ENCODE measurements at regions not wholly inside any gene's neighbourhood (a gene's known extent, or its start where the extent isn't known, plus 50 kb on each side); places are given as distances from the start of the nearest gene placed in this dataset.

GRCh38 chr4:75154994-75155393 is 222.1 kb downstream of the PARM1 start:
- Histone ChIP-seq H2BK120ac (ENCODE audit: insufficient read depth, low read length, poor library complexity) (no peak overlapping the region), H3K79me2 (ENCODE audit: control insufficient read depth, insufficient read depth, low read length, poor library complexity) (no peaks in the 10 kb centered on the region), H3K4me2 (ENCODE audit: low read length) (no peak overlapping the region), H3K4ac (ENCODE audit: low read depth, low read length) (no peak overlapping the region), H4K8ac (ENCODE audit: low read depth, low read length) (no peak overlapping the region), H3K23ac (ENCODE audit: low read length) (no peak overlapping the region), H3K27ac (ENCODE audit: low read depth, low read length) (no peak overlapping the region), H2AFZ (ENCODE audit: insufficient read depth, low read length, poor library complexity) (no peak overlapping the region), H2BK5ac (ENCODE audit: low read depth, low read length, poor library complexity) (no peak overlapping the region), H3K36me3 (ENCODE audit: control insufficient read depth in 1 of 2, insufficient read depth in 2 of 2, low read length in 2 of 2) (no peaks in the 10 kb centered on the region), H3K79me1 (ENCODE audit: low read length) (no peaks in the 10 kb centered on the region), H3K9me3 (ENCODE audit: insufficient read depth, low read depth, low read length) (no peaks in the 10 kb centered on the region), H2AK5ac (ENCODE audit: low read length) (no peak overlapping the region), H3K9ac (ENCODE audit: low read length) (no peak overlapping the region), H4K12ac (ENCODE audit: low read depth, low read length) (no peak overlapping the region), H3K27me3 (ENCODE audit: insufficient read depth, low read length) (no peaks in the 10 kb centered on the region), H4K91ac (ENCODE audit: low read depth, low read length) (no peak overlapping the region), H3K4me1 (ENCODE audit: control insufficient read depth in 1 of 2, insufficient read depth in 2 of 2, low read length in 2 of 2) (no peaks in the 10 kb centered on the region), H3K4me3 (ENCODE audit: low read depth, low read length) (no peak overlapping the region), H2BK12ac (ENCODE audit: low read length) (no peak overlapping the region), H3K18ac (ENCODE audit: low read length) (no peak overlapping the region), H3K14ac (ENCODE audit: low read length) (no peak overlapping the region)
- DNase-seq, result no peak

DNA sequence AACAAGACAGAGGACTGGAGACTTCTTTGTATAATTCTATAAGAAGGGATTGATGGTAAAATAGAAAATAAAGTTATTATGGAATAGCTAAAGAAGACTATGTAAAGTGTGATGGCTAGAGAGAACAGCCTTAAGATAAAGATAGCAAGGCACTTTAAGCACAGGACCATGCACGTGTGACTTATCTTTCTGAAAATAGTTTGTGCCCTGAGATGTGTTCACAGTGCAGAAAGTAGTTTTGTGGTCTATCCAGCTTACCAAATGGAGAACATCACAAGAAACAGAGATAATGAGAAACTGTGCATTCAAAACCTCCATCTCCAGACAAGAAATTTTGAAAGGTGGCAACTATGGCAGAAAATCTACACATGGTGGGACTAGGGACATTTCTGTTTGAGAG is 213.3 kb downstream of the PARM1 start:
- Histone ChIP-seq H2BK120ac (ENCODE audit: insufficient read depth, low read length, poor library complexity) (no peak overlapping the region), H3K23ac (ENCODE audit: low read length) (no peak overlapping the region), H2AK5ac (ENCODE audit: low read length) (no peak overlapping the region), H3K79me2 (ENCODE audit: control insufficient read depth, insufficient read depth, low read length, poor library complexity) (no peaks in the 10 kb centered on the region), H4K91ac (ENCODE audit: low read depth, low read length) (no peak overlapping the region), H3K14ac (ENCODE audit: low read length) (no peak overlapping the region), H3K27ac (ENCODE audit: low read depth, low read length) (no peak overlapping the region), H3K4me1 (ENCODE audit: control insufficient read depth in 1 of 2, insufficient read depth in 2 of 2, low read length in 2 of 2) (no peaks in the 10 kb centered on the region), H4K12ac (ENCODE audit: low read depth, low read length) (no peak overlapping the region), H2BK12ac (ENCODE audit: low read length) (no peak overlapping the region), H3K4me2 (ENCODE audit: low read length) (no peak overlapping the region), H3K9me3 (ENCODE audit: insufficient read depth, low read depth, low read length) (no peaks in the 10 kb centered on the region), H4K8ac (ENCODE audit: low read depth, low read length) (no peak overlapping the region), H3K27me3 (ENCODE audit: insufficient read depth, low read length) (no peaks in the 10 kb centered on the region), H3K4me3 (ENCODE audit: low read depth, low read length) (no peak overlapping the region), H2AFZ (ENCODE audit: insufficient read depth, low read length, poor library complexity) (no peak overlapping the region), H3K18ac (ENCODE audit: low read length) (no peak overlapping the region), H3K9ac (ENCODE audit: low read length) (no peak overlapping the region), H3K4ac (ENCODE audit: low read depth, low read length) (no peak overlapping the region), H3K36me3 (ENCODE audit: control insufficient read depth in 1 of 2, insufficient read depth in 2 of 2, low read length in 2 of 2) (no peaks in the 10 kb centered on the region), H3K79me1 (ENCODE audit: low read length) (no peaks in the 10 kb centered on the region), H2BK5ac (ENCODE audit: low read depth, low read length, poor library complexity) (no peak overlapping the region)
- WGBS (ENCODE audit: extremely low coverage, insufficient coverage, insufficient read length), result no CpG with 5 or more reads among the region's 1 CpG
- DNase-seq, result no peak

GRCh38 chr4:75144475-75144874 is 211.6 kb downstream of the PARM1 start:
- no peak overlapping the region for H3K4me2 ChIP-seq (ENCODE audit: low read length)
- no peak overlapping the region for H3K4ac ChIP-seq (ENCODE audit: low read depth, low read length)
- H3K4me1 ChIP-seq (ENCODE audit: control insufficient read depth in 1 of 2, insufficient read depth in 2 of 2, low read length in 2 of 2), result no peaks in the 10 kb centered on the region
- H2BK120ac ChIP-seq (ENCODE audit: insufficient read depth, low read length, poor library complexity), result no peak overlapping the region
- H3K79me2 ChIP-seq (ENCODE audit: control insufficient read depth, insufficient read depth, low read length, poor library complexity), result no peaks in the 10 kb centered on the region
- no peaks in the 10 kb centered on the region for H3K27me3 ChIP-seq (ENCODE audit: insufficient read depth, low read length)
- no peaks in the 10 kb centered on the region for H3K79me1 ChIP-seq (ENCODE audit: low read length)
- H4K91ac ChIP-seq (ENCODE audit: low read depth, low read length), result no peak overlapping the region
- no peak overlapping the region for H2BK12ac ChIP-seq (ENCODE audit: low read length)
- no peak overlapping the region for H3K14ac ChIP-seq (ENCODE audit: low read length)
- H4K8ac ChIP-seq (ENCODE audit: low read depth, low read length), result no peak overlapping the region
- no peak overlapping the region for H3K4me3 ChIP-seq (ENCODE audit: low read depth, low read length)
- H3K23ac ChIP-seq (ENCODE audit: low read length), result no peak overlapping the region
- H2AFZ ChIP-seq (ENCODE audit: insufficient read depth, low read length, poor library complexity), result no peak overlapping the region
- H3K18ac ChIP-seq (ENCODE audit: low read length), result no peak overlapping the region
- no peak overlapping the region for H2BK5ac ChIP-seq (ENCODE audit: low read depth, low read length, poor library complexity)
- H4K12ac ChIP-seq (ENCODE audit: low read depth, low read length), result no peak overlapping the region
- H3K9me3 ChIP-seq (ENCODE audit: insufficient read depth, low read depth, low read length), result no peaks in the 10 kb centered on the region
- H3K36me3 ChIP-seq (ENCODE audit: control insufficient read depth in 1 of 2, insufficient read depth in 2 of 2, low read length in 2 of 2), result no peaks in the 10 kb centered on the region
- no peak for DNase-seq
- no CpG with 5 or more reads among the region's 1 CpG for WGBS (ENCODE audit: extremely low coverage, insufficient coverage, insufficient read length)
- no peak overlapping the region for H3K27ac ChIP-seq (ENCODE audit: low read depth, low read length)
- H3K9ac ChIP-seq (ENCODE audit: low read length), result no peak overlapping the region
- no peak overlapping the region for H2AK5ac ChIP-seq (ENCODE audit: low read length)

- Histone ChIP-seq H4K12ac (ENCODE audit: low read depth, low read length) (no peak overlapping the region), H3K79me1 (ENCODE audit: low read length) (no peaks in the 10 kb centered on the region), H3K4me1 (ENCODE audit: control insufficient read depth in 1 of 2, insufficient read depth in 2 of 2, low read length in 2 of 2) (no peaks in the 10 kb centered on the region), H3K36me3 (ENCODE audit: control insufficient read depth in 1 of 2, insufficient read depth in 2 of 2, low read length in 2 of 2) (no peaks in the 10 kb centered on the region), H3K27ac (ENCODE audit: low read depth, low read length) (no peak overlapping the region), H2AFZ (ENCODE audit: insufficient read depth, low read length, poor library complexity) (no peak overlapping the region), H2BK5ac (ENCODE audit: low read depth, low read length, poor library complexity) (no peak overlapping the region), H4K91ac (ENCODE audit: low read depth, low read length) (no peak overlapping the region), H3K9ac (ENCODE audit: low read length) (no peak overlapping the region), H2AK5ac (ENCODE audit: low read length) (no peak overlapping the region), H3K4ac (ENCODE audit: low read depth, low read length) (no peak overlapping the region), H3K4me2 (ENCODE audit: low read length) (no peak overlapping the region), H4K8ac (ENCODE audit: low read depth, low read length) (no peak overlapping the region), H3K18ac (ENCODE audit: low read length) (no peak overlapping the region), H3K9me3 (ENCODE audit: insufficient read depth, low read depth, low read length) (no peaks in the 10 kb centered on the region), H3K23ac (ENCODE audit: low read length) (no peak overlapping the region), H3K79me2 (ENCODE audit: control insufficient read depth, insufficient read depth, low read length, poor library complexity) (no peaks in the 10 kb centered on the region), H3K4me3 (ENCODE audit: low read depth, low read length) (no peak overlapping the region), H2BK12ac (ENCODE audit: low read length) (no peak overlapping the region), H3K14ac (ENCODE audit: low read length) (no peak overlapping the region), H2BK120ac (ENCODE audit: insufficient read depth, low read length, poor library complexity) (no peak overlapping the region), H3K27me3 (ENCODE audit: insufficient read depth, low read length) (no peaks in the 10 kb centered on the region)
- DNase-seq, result no peak
- whole genome bisulfite sequencing (ENCODE audit: extremely low coverage, insufficient coverage, insufficient read length), result no CpG with 5 or more reads among the region's 1 CpG
These were observed 209.9 kb downstream of the PARM1 start for GRCh38 chr4:75142850-75143249.

DNA sequence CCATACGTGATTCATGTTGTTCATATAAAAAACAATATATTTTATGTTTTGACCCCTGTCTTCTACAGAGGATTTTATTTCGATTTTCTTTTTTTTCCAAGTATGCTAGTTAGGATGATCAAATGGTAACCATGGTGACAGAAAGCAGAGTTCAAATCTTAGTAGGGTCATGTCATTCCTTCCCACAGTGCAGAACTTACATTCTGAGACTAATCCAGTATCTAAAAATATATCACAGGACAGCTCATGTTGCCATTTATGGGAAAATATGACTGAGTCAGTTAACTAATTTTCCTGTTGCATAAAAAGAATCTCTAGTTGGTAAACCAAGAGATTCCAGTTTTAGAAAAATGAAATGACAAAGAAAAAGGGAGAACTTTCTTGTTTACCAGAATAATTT is 209.5 kb downstream of the PARM1 start:
- no peak overlapping the region for H3K27ac ChIP-seq (ENCODE audit: low read depth, low read length)
- H3K18ac ChIP-seq (ENCODE audit: low read length), result no peak overlapping the region
- DNase-seq, result no peak
- H3K36me3 ChIP-seq (ENCODE audit: control insufficient read depth in 1 of 2, insufficient read depth in 2 of 2, low read length in 2 of 2), result no peaks in the 10 kb centered on the region
- no peak overlapping the region for H3K14ac ChIP-seq (ENCODE audit: low read length)
- no peak overlapping the region for H2AFZ ChIP-seq (ENCODE audit: insufficient read depth, low read length, poor library complexity)
- H2BK12ac ChIP-seq (ENCODE audit: low read length), result no peak overlapping the region
- H3K4me2 ChIP-seq (ENCODE audit: low read length), result no peak overlapping the region
- no peaks in the 10 kb centered on the region for H3K27me3 ChIP-seq (ENCODE audit: insufficient read depth, low read length)
- no peaks in the 10 kb centered on the region for H3K9me3 ChIP-seq (ENCODE audit: insufficient read depth, low read depth, low read length)
- no peak overlapping the region for H3K4ac ChIP-seq (ENCODE audit: low read depth, low read length)
- H4K8ac ChIP-seq (ENCODE audit: low read depth, low read length), result no peak overlapping the region
- no CpG with 5 or more reads among the region's 2 CpGs for WGBS (ENCODE audit: extremely low coverage, insufficient coverage, insufficient read length)
- no peak overlapping the region for H2BK120ac ChIP-seq (ENCODE audit: insufficient read depth, low read length, poor library complexity)
- H3K23ac ChIP-seq (ENCODE audit: low read length), result no peak overlapping the region
- no peak overlapping the region for H4K12ac ChIP-seq (ENCODE audit: low read depth, low read length)
- H2BK5ac ChIP-seq (ENCODE audit: low read depth, low read length, poor library complexity), result no peak overlapping the region
- no peak overlapping the region for H2AK5ac ChIP-seq (ENCODE audit: low read length)
- no peaks in the 10 kb centered on the region for H3K4me1 ChIP-seq (ENCODE audit: control insufficient read depth in 1 of 2, insufficient read depth in 2 of 2, low read length in 2 of 2)
- no peaks in the 10 kb centered on the region for H3K79me1 ChIP-seq (ENCODE audit: low read length)
- H3K79me2 ChIP-seq (ENCODE audit: control insufficient read depth, insufficient read depth, low read length, poor library complexity), result no peaks in the 10 kb centered on the region
- no peak overlapping the region for H3K4me3 ChIP-seq (ENCODE audit: low read depth, low read length)
- H4K91ac ChIP-seq (ENCODE audit: low read depth, low read length), result no peak overlapping the region
- no peak overlapping the region for H3K9ac ChIP-seq (ENCODE audit: low read length)

Data from trophoblast cell (in vitro differentiated cells and primary cell).